Osteoblast (primary cell): ENCODE measurements at regions not wholly inside any gene's neighbourhood (a gene's known extent, or its start where the extent isn't known, plus 50 kb on each side); places are given as distances from the start of the nearest gene placed in this dataset.

Experiments used
- DNase-seq: peaks from one replicate; pipeline ENCODE4 v3.0.0; 2011; ENCODE audit warnings: low spot score, mixed read lengths; ENCODE audit not compliant: insufficient read length; ENCODE audit errors: missing footprints
- H2AFZ ChIP-seq: 2 replicates; pipeline ENCODE4 v1.6.0; 2011; ENCODE audit warnings: mild to moderate bottlenecking, low read length
- H3K27ac ChIP-seq: 2 replicates; pipeline ENCODE4 v1.5.1; 2011; ENCODE audit warnings: mild to moderate bottlenecking, low read depth, low read length, moderate library complexity
- H3K27me3 ChIP-seq: 2 replicates; pipeline ENCODE4 v1.6.0; 2012; ENCODE audit warnings: mild to moderate bottlenecking, control low read depth, inconsistent platforms, low read length, moderate library complexity; ENCODE audit not compliant: insufficient read depth
- H3K36me3 ChIP-seq: 2 replicates; pipeline ENCODE4 v1.5.1; 2011; ENCODE audit warnings: mild to moderate bottlenecking, low read length, control low read depth, moderate library complexity; ENCODE audit not compliant: insufficient read depth
- H3K4me1 ChIP-seq: 2 replicates; pipeline ENCODE4 v1.5.1; 2011; ENCODE audit warnings: mild to moderate bottlenecking, low read length, control low read depth, moderate library complexity; ENCODE audit not compliant: insufficient read depth
- H3K4me2 ChIP-seq: 2 replicates; pipeline ENCODE4 v1.6.0; 2011; ENCODE audit warnings: mild to moderate bottlenecking, low read length; ENCODE audit not compliant: insufficient read depth
- H3K4me3 ChIP-seq: fragments of 200-600 bp; sonication (generic); 3 replicates; pipeline ENCODE4 v1.5.1; 2012; ENCODE audit warnings: mild to moderate bottlenecking, low read length, inconsistent platforms; ENCODE audit not compliant: insufficient read depth
- H3K79me2 ChIP-seq: 2 replicates; pipeline ENCODE4 v1.6.0; 2012; ENCODE audit warnings: mild to moderate bottlenecking, low read length, control low read depth, inconsistent platforms; ENCODE audit not compliant: insufficient read depth
- H3K9me3 ChIP-seq: 2 replicates; pipeline ENCODE4 v1.5.1; 2011; ENCODE audit warnings: low read depth, low read length, control low read depth
- H4K20me1 ChIP-seq: 2 replicates; pipeline ENCODE4 v1.6.0; 2012; ENCODE audit warnings: mild to moderate bottlenecking, low read length, control low read depth; ENCODE audit not compliant: insufficient read depth
- TF ChIP-seq, protein P1 (sequence below): IDR thresholded peaks from 2 replicates; pipeline ENCODE4 v1.5.1; 2011; ENCODE audit warnings: mild to moderate bottlenecking, low read depth, low read length, moderate library complexity; ENCODE audit errors: extremely low read depth

GRCh38 chr5:143537056-143537455 is 133.6 kb upstream of the NR3C1 start:
- Histone ChIP-seq H2AFZ (no peak overlapping the region), H3K4me1 (peaks cover 13% of the 10 kb centered on the region), H3K9me3 (peaks cover 1% of the 10 kb centered on the region), H3K27me3 (no peaks in the 10 kb centered on the region), H3K79me2 (no peaks in the 10 kb centered on the region), H3K4me2 (peak overlapping the region; percentile 39), H3K36me3 (no peaks in the 10 kb centered on the region), H3K4me3 (no peak overlapping the region), H3K27ac (peak overlapping the region; percentile 91), H4K20me1 (no peaks in the 10 kb centered on the region)
- DNase-seq: no peak
- TF ChIP-seq, protein P1, sequence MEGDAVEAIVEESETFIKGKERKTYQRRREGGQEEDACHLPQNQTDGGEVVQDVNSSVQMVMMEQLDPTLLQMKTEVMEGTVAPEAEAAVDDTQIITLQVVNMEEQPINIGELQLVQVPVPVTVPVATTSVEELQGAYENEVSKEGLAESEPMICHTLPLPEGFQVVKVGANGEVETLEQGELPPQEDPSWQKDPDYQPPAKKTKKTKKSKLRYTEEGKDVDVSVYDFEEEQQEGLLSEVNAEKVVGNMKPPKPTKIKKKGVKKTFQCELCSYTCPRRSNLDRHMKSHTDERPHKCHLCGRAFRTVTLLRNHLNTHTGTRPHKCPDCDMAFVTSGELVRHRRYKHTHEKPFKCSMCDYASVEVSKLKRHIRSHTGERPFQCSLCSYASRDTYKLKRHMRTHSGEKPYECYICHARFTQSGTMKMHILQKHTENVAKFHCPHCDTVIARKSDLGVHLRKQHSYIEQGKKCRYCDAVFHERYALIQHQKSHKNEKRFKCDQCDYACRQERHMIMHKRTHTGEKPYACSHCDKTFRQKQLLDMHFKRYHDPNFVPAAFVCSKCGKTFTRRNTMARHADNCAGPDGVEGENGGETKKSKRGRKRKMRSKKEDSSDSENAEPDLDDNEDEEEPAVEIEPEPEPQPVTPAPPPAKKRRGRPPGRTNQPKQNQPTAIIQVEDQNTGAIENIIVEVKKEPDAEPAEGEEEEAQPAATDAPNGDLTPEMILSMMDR: no peak

DNA sequence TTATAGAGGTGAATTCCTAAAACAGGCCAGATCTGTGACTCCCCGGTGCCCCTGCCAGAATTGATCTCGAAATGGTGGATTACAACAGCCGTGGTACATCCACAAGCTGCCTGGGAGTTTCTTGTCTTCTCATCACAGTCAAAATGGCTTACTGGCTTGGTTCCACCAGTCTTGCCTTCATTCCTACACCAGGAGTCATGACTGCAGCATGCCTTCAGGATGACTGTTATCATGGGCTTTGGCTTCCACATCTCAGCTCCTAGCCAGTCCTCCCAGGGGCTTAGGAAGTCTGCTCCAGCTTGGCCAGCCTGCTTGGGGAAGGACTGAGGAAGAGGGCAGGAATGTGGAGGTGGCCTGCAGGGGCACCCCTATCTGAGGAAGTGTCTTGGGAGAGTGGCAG is 132.9 kb upstream of the NR3C1 start:
- no peaks in the 10 kb centered on the region for H3K36me3 ChIP-seq
- H3K4me2 ChIP-seq: peak overlapping the region; percentile 39
- H2AFZ ChIP-seq: peak overlapping the region; percentile 90
- H3K27ac ChIP-seq: peak overlapping the region; percentile 91
- no peaks in the 10 kb centered on the region for H4K20me1 ChIP-seq
- TF ChIP-seq, protein P1: no peak
- peaks cover 1% of the 10 kb centered on the region for H3K9me3 ChIP-seq
- DNase-seq: peak; percentile 89
- H3K4me1 ChIP-seq: peaks cover 13% of the 10 kb centered on the region
- no peaks in the 10 kb centered on the region for H3K79me2 ChIP-seq
- H3K4me3 ChIP-seq: peak overlapping the region; percentile 11
- H3K27me3 ChIP-seq: no peaks in the 10 kb centered on the region

DNA sequence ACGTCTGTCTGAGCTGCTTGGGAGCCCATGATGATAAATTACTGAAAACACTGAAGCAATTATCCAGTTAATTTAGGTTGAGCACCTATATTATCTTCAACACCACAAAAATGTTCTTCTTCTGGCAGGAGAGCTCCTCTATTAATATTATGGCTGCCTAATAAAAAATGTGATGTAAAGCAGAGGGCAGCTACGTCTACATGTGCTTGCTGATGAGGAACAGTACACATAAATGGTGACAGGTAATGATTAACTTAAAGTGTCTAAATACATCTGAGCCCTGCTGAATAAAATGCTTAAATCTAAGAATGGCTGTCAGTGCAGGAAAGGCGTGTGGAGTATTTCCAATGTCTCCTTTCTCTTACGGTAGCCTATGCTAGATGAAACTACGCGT is 131.3 kb upstream of the NR3C1 start:
- Histone ChIP-seq H3K4me1 (peaks cover 13% of the 10 kb centered on the region), H3K27me3 (no peaks in the 10 kb centered on the region), H3K4me2 (no peak overlapping the region)

GRCh38 chr5:143533978-143534760 is 130.7 kb upstream of the NR3C1 start:
- Histone ChIP-seq H3K4me2 (no peak overlapping the region), H3K9me3 (no peaks in the 10 kb centered on the region), H3K79me2 (no peaks in the 10 kb centered on the region), H3K4me1 (peaks cover 13% of the 10 kb centered on the region), H3K27me3 (no peaks in the 10 kb centered on the region), H3K27ac (no peak overlapping the region), H3K36me3 (no peaks in the 10 kb centered on the region), H4K20me1 (no peaks in the 10 kb centered on the region), H3K4me3 (no peak overlapping the region), H2AFZ (no peak overlapping the region)
- no peak for DNase-seq
- TF ChIP-seq, protein P1: no peak

More for the DNA sequence above, 131.3 kb upstream of the NR3C1 start:
- Histone ChIP-seq H3K79me2 (no peaks in the 10 kb centered on the region), H2AFZ (no peak overlapping the region), H3K4me3 (no peak overlapping the region), H3K9me3 (peaks cover 1% of the 10 kb centered on the region), H3K27ac (no peak overlapping the region), H3K36me3 (no peaks in the 10 kb centered on the region), H4K20me1 (no peaks in the 10 kb centered on the region)
- TF ChIP-seq, protein P1: no peak
- no peak for DNase-seq
